GM19438 (cell line): ENCODE measurements at regions not wholly inside any gene's neighbourhood (a gene's known extent, or its start where the extent isn't known, plus 50 kb on each side); places are given as distances from the start of the nearest gene placed in this dataset.
"Not testable (repeated sequence)": the region's sequence is repeated elsewhere in the genome, so short reads cannot be mapped to it uniquely, and the experiment has no call there.

ENCODE experiments used
- ATAC-seq: cut with Tn5 transposase; IDR thresholded peaks from one replicate; pipeline ENCODE4 v1.9.1; 2021; ENCODE audit warnings: low read depth; ENCODE audit not compliant: unreplicated experiment

- no peak for ATAC-seq
Observed at GRCh38 chr6:14383393-14384174, 266.0 kb downstream of the CD83 start.

GRCh38 chr6:14384175-14384949 lies 266.8 kb downstream of the CD83 start:
- no peak for ATAC-seq

GRCh38 chr6:14386263-14386662 lies 268.7 kb downstream of the CD83 start:
- no peak for ATAC-seq

- ATAC-seq, result no peak
Observed at GRCh38 chr6:14386668-14387067, 269.1 kb downstream of the CD83 start.

- no peak for ATAC-seq
Observed at GRCh38 chr6:14388371-14388770, 270.8 kb downstream of the CD83 start.

GRCh38 chr6:14389776-14390175 lies 272.2 kb downstream of the CD83 start:
- not testable (repeated sequence) for ATAC-seq

- no peak for ATAC-seq
Observed at GRCh38 chr6:14390805-14391204, 273.2 kb downstream of the CD83 start.

- ATAC-seq, result no peak
Observed at GRCh38 chr6:14393910-14394309, 276.3 kb downstream of the CD83 start.

GRCh38 chr6:14396392-14396791 lies 278.8 kb downstream of the CD83 start:
- no peak for ATAC-seq

GRCh38 chr6:14396826-14397517 lies 279.4 kb downstream of the CD83 start:
- no peak for ATAC-seq

- no peak for ATAC-seq
Observed at GRCh38 chr6:14397518-14397901, 279.9 kb downstream of the CD83 start.

- ATAC-seq, result no peak
Observed at GRCh38 chr6:14398953-14399352, 281.4 kb downstream of the CD83 start.

GRCh38 chr6:14399635-14400034 lies 282.1 kb downstream of the CD83 start:
- ATAC-seq, result no peak

- ATAC-seq, result no peak
Observed at GRCh38 chr6:14401246-14401645, 283.7 kb downstream of the CD83 start.

GRCh38 chr6:14406614-14407331 lies 289.2 kb downstream of the CD83 start:
- ATAC-seq, result no peak

GRCh38 chr6:14408446-14408845 lies 290.9 kb downstream of the CD83 start:
- ATAC-seq, result no peak

- ATAC-seq, result no peak
Observed at GRCh38 chr6:14412026-14412425, 294.5 kb downstream of the CD83 start.

- ATAC-seq, result no peak
Observed at GRCh38 chr6:14415452-14415851, 297.9 kb downstream of the CD83 start.

GRCh38 chr6:14417377-14417776 lies 299.8 kb downstream of the CD83 start:
- ATAC-seq, result no peak

- ATAC-seq, result not testable (repeated sequence)
Observed at GRCh38 chr6:14419224-14419623, 301.7 kb downstream of the CD83 start.

GRCh38 chr6:14422061-14422460 lies 304.5 kb downstream of the CD83 start:
- ATAC-seq, result no peak
